GM12878 (cell line): ENCODE measurements at regions not wholly inside any gene's neighbourhood (a gene's known extent, or its start where the extent isn't known, plus 50 kb on each side); places are given as distances from the start of the nearest gene placed in this dataset.

Experiments used
- HDAC2 ChIP-seq: fragments of 200-600 bp; sonication (generic); IDR thresholded peaks from 2 replicates; pipeline ENCODE4 v1.6.1; 2017
- POLR2AphosphoS5 ChIP-seq: IDR thresholded peaks from 2 replicates; pipeline ENCODE4 v1.6.1; 2011; ENCODE audit warnings: mild to moderate bottlenecking, low read length, inconsistent platforms
- RB1 ChIP-seq: fragments of 450-650 bp; formaldehyde crosslinking; IDR thresholded peaks from 2 replicates; pipeline ENCODE4 v1.6.1; 2017; ENCODE audit warnings: mild to moderate bottlenecking, borderline replicate concordance
- TF ChIP-seq, protein P1 (sequence below): fragments of 450-650 bp; IDR thresholded peaks from 2 replicates; pipeline ENCODE4 v1.6.1; 2017; ENCODE audit warnings: antibody characterized with exemption, mild to moderate bottlenecking, moderate library complexity
- TF ChIP-seq, protein P2 (sequence below): IDR thresholded peaks from 2 replicates; pipeline ENCODE4 v1.6.1; 2012; ENCODE audit warnings: mild to moderate bottlenecking, low read depth, low read length
- TF ChIP-seq, protein P3 (sequence below): fragments of 450-650 bp; formaldehyde crosslinking; IDR thresholded peaks from 2 replicates; pipeline ENCODE4 v1.4.0; 2020; ENCODE audit warnings: mild to moderate bottlenecking, moderate library complexity

DNA sequence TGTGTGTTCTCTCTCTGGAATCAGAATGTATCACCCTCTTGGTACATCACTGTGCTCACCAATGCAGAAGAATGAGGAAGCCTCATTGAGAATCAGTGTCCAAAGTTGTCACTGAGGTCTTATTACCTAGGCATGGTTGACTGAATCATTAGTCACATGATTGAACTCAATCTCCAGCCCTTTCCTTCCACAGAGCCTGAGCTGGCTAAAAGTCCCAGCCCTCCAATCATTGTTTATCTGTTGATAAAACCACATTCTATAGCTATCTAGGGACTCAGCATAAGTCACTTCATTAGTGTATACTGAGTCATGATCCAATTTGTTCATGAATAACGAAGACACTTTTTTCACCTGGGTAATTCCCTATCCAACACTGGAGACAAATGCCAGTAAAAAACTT, 396.8 kb downstream of the TRAM1L1 start (continued):
- TF ChIP-seq, protein P1, sequence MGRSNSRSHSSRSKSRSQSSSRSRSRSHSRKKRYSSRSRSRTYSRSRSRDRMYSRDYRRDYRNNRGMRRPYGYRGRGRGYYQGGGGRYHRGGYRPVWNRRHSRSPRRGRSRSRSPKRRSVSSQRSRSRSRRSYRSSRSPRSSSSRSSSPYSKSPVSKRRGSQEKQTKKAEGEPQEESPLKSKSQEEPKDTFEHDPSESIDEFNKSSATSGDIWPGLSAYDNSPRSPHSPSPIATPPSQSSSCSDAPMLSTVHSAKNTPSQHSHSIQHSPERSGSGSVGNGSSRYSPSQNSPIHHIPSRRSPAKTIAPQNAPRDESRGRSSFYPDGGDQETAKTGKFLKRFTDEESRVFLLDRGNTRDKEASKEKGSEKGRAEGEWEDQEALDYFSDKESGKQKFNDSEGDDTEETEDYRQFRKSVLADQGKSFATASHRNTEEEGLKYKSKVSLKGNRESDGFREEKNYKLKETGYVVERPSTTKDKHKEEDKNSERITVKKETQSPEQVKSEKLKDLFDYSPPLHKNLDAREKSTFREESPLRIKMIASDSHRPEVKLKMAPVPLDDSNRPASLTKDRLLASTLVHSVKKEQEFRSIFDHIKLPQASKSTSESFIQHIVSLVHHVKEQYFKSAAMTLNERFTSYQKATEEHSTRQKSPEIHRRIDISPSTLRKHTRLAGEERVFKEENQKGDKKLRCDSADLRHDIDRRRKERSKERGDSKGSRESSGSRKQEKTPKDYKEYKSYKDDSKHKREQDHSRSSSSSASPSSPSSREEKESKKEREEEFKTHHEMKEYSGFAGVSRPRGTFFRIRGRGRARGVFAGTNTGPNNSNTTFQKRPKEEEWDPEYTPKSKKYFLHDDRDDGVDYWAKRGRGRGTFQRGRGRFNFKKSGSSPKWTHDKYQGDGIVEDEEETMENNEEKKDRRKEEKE = no peak
- TF ChIP-seq, protein P2, sequence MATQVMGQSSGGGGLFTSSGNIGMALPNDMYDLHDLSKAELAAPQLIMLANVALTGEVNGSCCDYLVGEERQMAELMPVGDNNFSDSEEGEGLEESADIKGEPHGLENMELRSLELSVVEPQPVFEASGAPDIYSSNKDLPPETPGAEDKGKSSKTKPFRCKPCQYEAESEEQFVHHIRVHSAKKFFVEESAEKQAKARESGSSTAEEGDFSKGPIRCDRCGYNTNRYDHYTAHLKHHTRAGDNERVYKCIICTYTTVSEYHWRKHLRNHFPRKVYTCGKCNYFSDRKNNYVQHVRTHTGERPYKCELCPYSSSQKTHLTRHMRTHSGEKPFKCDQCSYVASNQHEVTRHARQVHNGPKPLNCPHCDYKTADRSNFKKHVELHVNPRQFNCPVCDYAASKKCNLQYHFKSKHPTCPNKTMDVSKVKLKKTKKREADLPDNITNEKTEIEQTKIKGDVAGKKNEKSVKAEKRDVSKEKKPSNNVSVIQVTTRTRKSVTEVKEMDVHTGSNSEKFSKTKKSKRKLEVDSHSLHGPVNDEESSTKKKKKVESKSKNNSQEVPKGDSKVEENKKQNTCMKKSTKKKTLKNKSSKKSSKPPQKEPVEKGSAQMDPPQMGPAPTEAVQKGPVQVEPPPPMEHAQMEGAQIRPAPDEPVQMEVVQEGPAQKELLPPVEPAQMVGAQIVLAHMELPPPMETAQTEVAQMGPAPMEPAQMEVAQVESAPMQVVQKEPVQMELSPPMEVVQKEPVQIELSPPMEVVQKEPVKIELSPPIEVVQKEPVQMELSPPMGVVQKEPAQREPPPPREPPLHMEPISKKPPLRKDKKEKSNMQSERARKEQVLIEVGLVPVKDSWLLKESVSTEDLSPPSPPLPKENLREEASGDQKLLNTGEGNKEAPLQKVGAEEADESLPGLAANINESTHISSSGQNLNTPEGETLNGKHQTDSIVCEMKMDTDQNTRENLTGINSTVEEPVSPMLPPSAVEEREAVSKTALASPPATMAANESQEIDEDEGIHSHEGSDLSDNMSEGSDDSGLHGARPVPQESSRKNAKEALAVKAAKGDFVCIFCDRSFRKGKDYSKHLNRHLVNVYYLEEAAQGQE = no peak
- TF ChIP-seq POLR2AphosphoS5 (no peak), RB1 (no peak), HDAC2 (no peak)
- TF ChIP-seq, protein P3, sequence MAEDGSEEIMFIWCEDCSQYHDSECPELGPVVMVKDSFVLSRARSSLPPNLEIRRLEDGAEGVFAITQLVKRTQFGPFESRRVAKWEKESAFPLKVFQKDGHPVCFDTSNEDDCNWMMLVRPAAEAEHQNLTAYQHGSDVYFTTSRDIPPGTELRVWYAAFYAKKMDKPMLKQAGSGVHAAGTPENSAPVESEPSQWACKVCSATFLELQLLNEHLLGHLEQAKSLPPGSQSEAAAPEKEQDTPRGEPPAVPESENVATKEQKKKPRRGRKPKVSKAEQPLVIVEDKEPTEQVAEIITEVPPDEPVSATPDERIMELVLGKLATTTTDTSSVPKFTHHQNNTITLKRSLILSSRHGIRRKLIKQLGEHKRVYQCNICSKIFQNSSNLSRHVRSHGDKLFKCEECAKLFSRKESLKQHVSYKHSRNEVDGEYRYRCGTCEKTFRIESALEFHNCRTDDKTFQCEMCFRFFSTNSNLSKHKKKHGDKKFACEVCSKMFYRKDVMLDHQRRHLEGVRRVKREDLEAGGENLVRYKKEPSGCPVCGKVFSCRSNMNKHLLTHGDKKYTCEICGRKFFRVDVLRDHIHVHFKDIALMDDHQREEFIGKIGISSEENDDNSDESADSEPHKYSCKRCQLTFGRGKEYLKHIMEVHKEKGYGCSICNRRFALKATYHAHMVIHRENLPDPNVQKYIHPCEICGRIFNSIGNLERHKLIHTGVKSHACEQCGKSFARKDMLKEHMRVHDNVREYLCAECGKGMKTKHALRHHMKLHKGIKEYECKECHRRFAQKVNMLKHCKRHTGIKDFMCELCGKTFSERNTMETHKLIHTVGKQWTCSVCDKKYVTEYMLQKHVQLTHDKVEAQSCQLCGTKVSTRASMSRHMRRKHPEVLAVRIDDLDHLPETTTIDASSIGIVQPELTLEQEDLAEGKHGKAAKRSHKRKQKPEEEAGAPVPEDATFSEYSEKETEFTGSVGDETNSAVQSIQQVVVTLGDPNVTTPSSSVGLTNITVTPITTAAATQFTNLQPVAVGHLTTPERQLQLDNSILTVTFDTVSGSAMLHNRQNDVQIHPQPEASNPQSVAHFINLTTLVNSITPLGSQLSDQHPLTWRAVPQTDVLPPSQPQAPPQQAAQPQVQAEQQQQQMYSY (CRISPR knock-in tag) = no peak
